ENCODE measurements at regions not wholly inside any gene's neighbourhood (a gene's known extent, or its start where the extent isn't known, plus 50 kb on each side); places are given as distances from the start of the nearest gene placed in this dataset.

- H3K4me3 ChIP-seq, result no peak overlapping the region
- intact Hi-C loops (cut with DNase I), result no loop called here
- no peaks in the 10 kb centered on the region for H3K27me3 ChIP-seq
- no peaks in the 10 kb centered on the region for H3K9me3 ChIP-seq
- no peaks in the 10 kb centered on the region for H3K36me3 ChIP-seq
- no peak for ATAC-seq
- H3K4me1 ChIP-seq, result no peaks in the 10 kb centered on the region
- TF ChIP-seq POLR2A (IDR thresholded peaks at IDR 0.05), result no peak
- TF ChIP-seq CTCF (IDR thresholded peaks at IDR 0.05), result no peak
- no peak overlapping the region for H3K27ac ChIP-seq
- DNase-seq, result no peak
- WGBS (ENCODE audit: insufficient coverage, low coverage, low lambda C conversion rate, missing lambda C conversion rate), result 82% methylated on average over 2 of the region's 9 CpGs
Measured at GRCh38 chr1:229194096-229194495, 76.8 kb upstream of the RAB4A start.

- no peak overlapping the region for H3K4me3 ChIP-seq
- no peak overlapping the region for H3K27ac ChIP-seq
- TF ChIP-seq CTCF (IDR thresholded peaks at IDR 0.05), result no peak
- no peaks in the 10 kb centered on the region for H3K27me3 ChIP-seq
- WGBS (ENCODE audit: insufficient coverage, low coverage, low lambda C conversion rate, missing lambda C conversion rate), result 69% methylated on average over 1 of the region's 1 CpG
- intact Hi-C loops (cut with DNase I), result no loop called here
- no peaks in the 10 kb centered on the region for H3K36me3 ChIP-seq
- DNase-seq, result no peak
- H3K4me1 ChIP-seq, result no peaks in the 10 kb centered on the region
- no peaks in the 10 kb centered on the region for H3K9me3 ChIP-seq
- ATAC-seq, result no peak
Measured at GRCh38 chr1:229195246-229195645, 75.7 kb upstream of the RAB4A start.

GRCh38 chr1:229196404-229197264, 74.3 kb upstream of the RAB4A start:
- ATAC-seq (no peak), DNase-seq (no peak)
- no peaks in the 10 kb centered on the region for H3K36me3 ChIP-seq
- H3K27ac ChIP-seq, result no peak overlapping the region
- intact Hi-C loops (cut with DNase I), result no loop called here
- TF ChIP-seq POLR2A (IDR thresholded peaks at IDR 0.05) (no peak), CTCF (IDR thresholded peaks at IDR 0.05) (no peak)
- no peaks in the 10 kb centered on the region for H3K27me3 ChIP-seq
- WGBS (ENCODE audit: insufficient coverage, low coverage, low lambda C conversion rate, missing lambda C conversion rate), result 84% methylated on average over 5 of the region's 6 CpGs
- H3K4me1 ChIP-seq, result no peaks in the 10 kb centered on the region
- H3K4me3 ChIP-seq, result no peak overlapping the region
- H3K9me3 ChIP-seq, result no peaks in the 10 kb centered on the region

- Histone ChIP-seq H3K4me1 (no peaks in the 10 kb centered on the region), H3K9me3 (no peaks in the 10 kb centered on the region), H3K36me3 (no peaks in the 10 kb centered on the region), H3K27ac (no peak overlapping the region), H3K27me3 (no peaks in the 10 kb centered on the region), H3K4me3 (no peak overlapping the region)
- TF ChIP-seq CTCF (IDR thresholded peaks at IDR 0.05), result no peak
- no peak for TF ChIP-seq POLR2A (IDR thresholded peaks at IDR 0.05)
- 77% methylated on average over 3 of the region's 5 CpGs for WGBS (ENCODE audit: insufficient coverage, low coverage, low lambda C conversion rate, missing lambda C conversion rate)
- intact Hi-C loops (cut with DNase I), result no loop called here
- no peak for ATAC-seq
- DNase-seq, result no peak
Measured at GRCh38 chr1:229197265-229197585, 73.7 kb upstream of the RAB4A start.

Measured in right lobe of liver (tissue), 6 donors.